Osteoblast (primary cell): ENCODE measurements at regions not wholly inside any gene's neighbourhood (a gene's known extent, or its start where the extent isn't known, plus 50 kb on each side); places are given as distances from the start of the nearest gene placed in this dataset.

Source experiments
- DNase-seq: peaks from one replicate; pipeline ENCODE4 v3.0.0; 2011; ENCODE audit warnings: low spot score, mixed read lengths; ENCODE audit not compliant: insufficient read length; ENCODE audit errors: missing footprints
- H2AFZ ChIP-seq: 2 replicates; pipeline ENCODE4 v1.6.0; 2011; ENCODE audit warnings: mild to moderate bottlenecking, low read length
- H3K27ac ChIP-seq: 2 replicates; pipeline ENCODE4 v1.5.1; 2011; ENCODE audit warnings: mild to moderate bottlenecking, low read depth, low read length, moderate library complexity
- H3K27me3 ChIP-seq: 2 replicates; pipeline ENCODE4 v1.6.0; 2012; ENCODE audit warnings: mild to moderate bottlenecking, control low read depth, inconsistent platforms, low read length, moderate library complexity; ENCODE audit not compliant: insufficient read depth
- H3K36me3 ChIP-seq: 2 replicates; pipeline ENCODE4 v1.5.1; 2011; ENCODE audit warnings: mild to moderate bottlenecking, low read length, control low read depth, moderate library complexity; ENCODE audit not compliant: insufficient read depth
- H3K4me1 ChIP-seq: 2 replicates; pipeline ENCODE4 v1.5.1; 2011; ENCODE audit warnings: mild to moderate bottlenecking, low read length, control low read depth, moderate library complexity; ENCODE audit not compliant: insufficient read depth
- H3K4me2 ChIP-seq: 2 replicates; pipeline ENCODE4 v1.6.0; 2011; ENCODE audit warnings: mild to moderate bottlenecking, low read length; ENCODE audit not compliant: insufficient read depth
- H3K4me3 ChIP-seq: fragments of 200-600 bp; sonication (generic); 3 replicates; pipeline ENCODE4 v1.5.1; 2012; ENCODE audit warnings: mild to moderate bottlenecking, low read length, inconsistent platforms; ENCODE audit not compliant: insufficient read depth
- H3K79me2 ChIP-seq: 2 replicates; pipeline ENCODE4 v1.6.0; 2012; ENCODE audit warnings: mild to moderate bottlenecking, low read length, control low read depth, inconsistent platforms; ENCODE audit not compliant: insufficient read depth
- H3K9me3 ChIP-seq: 2 replicates; pipeline ENCODE4 v1.5.1; 2011; ENCODE audit warnings: low read depth, low read length, control low read depth
- H4K20me1 ChIP-seq: 2 replicates; pipeline ENCODE4 v1.6.0; 2012; ENCODE audit warnings: mild to moderate bottlenecking, low read length, control low read depth; ENCODE audit not compliant: insufficient read depth
- TF ChIP-seq, protein P1 (sequence below): IDR thresholded peaks from 2 replicates; pipeline ENCODE4 v1.5.1; 2011; ENCODE audit warnings: mild to moderate bottlenecking, low read depth, low read length, moderate library complexity; ENCODE audit errors: extremely low read depth

DNA sequence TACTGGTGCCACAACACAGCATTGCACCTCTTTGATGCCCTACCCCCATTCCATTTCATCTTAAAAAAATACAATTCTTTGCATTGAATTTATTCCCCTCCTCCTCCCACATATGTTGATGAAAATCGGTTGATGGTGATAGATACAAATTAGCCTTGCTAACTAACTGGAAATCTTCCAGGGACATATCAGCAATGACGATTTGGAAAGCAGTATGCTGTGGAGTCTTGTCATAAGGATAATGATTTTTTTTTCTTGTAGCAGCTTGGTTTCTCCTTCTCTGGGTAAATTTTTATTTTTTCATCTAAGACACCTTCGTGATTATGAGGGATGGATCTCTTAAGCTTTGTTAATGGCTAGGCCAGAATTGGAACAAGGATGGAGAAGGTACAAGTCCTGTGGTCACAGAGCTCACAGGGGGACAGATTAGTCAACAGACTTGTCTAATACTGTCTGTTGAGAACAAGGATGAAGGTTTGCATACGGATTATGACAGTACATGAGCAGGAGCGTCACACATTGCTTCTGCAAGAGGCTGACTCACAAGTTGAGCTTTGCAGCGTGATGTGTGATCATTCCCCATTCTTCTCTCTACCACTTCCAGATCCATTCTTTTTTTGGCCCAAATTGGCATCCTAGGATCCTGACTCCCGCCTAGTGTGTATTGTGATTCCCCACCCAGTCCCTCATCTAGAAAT lies 233.1 kb upstream of the FERMT1 start:
- H4K20me1 ChIP-seq, result no peaks in the 10 kb centered on the region
- no peaks in the 10 kb centered on the region for H3K4me1 ChIP-seq
- peaks cover 2% of the 10 kb centered on the region for H3K9me3 ChIP-seq
- H3K79me2 ChIP-seq, result no peaks in the 10 kb centered on the region
- H3K27ac ChIP-seq, result no peak overlapping the region
- H2AFZ ChIP-seq, result no peak overlapping the region
- H3K4me3 ChIP-seq, result no peak overlapping the region
- no peaks in the 10 kb centered on the region for H3K27me3 ChIP-seq
- TF ChIP-seq, protein P1, sequence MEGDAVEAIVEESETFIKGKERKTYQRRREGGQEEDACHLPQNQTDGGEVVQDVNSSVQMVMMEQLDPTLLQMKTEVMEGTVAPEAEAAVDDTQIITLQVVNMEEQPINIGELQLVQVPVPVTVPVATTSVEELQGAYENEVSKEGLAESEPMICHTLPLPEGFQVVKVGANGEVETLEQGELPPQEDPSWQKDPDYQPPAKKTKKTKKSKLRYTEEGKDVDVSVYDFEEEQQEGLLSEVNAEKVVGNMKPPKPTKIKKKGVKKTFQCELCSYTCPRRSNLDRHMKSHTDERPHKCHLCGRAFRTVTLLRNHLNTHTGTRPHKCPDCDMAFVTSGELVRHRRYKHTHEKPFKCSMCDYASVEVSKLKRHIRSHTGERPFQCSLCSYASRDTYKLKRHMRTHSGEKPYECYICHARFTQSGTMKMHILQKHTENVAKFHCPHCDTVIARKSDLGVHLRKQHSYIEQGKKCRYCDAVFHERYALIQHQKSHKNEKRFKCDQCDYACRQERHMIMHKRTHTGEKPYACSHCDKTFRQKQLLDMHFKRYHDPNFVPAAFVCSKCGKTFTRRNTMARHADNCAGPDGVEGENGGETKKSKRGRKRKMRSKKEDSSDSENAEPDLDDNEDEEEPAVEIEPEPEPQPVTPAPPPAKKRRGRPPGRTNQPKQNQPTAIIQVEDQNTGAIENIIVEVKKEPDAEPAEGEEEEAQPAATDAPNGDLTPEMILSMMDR, result no peak
- H3K4me2 ChIP-seq, result no peak overlapping the region
- DNase-seq, result no peak
- H3K36me3 ChIP-seq, result no peaks in the 10 kb centered on the region

DNA sequence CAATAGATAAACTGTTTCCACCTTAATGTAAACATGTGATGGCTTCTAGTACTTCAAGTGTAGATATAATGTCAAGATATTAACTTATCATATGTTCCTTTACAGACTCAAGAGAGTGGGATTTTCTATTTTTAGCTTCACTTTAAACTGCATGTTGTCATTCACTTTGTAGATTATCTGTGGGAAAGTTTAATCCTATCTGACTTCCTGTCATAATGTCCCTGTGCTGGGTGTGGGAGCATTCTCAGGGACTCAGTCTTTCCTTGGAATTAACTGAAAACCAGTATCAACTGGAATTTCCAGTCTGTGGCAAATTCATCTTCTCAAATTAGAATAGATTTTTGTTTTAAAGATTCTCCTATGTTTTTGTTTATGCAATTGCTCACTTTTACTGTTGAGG lies 226.1 kb upstream of the FERMT1 start:
- no peak for DNase-seq
- no peak overlapping the region for H3K4me3 ChIP-seq

DNA sequence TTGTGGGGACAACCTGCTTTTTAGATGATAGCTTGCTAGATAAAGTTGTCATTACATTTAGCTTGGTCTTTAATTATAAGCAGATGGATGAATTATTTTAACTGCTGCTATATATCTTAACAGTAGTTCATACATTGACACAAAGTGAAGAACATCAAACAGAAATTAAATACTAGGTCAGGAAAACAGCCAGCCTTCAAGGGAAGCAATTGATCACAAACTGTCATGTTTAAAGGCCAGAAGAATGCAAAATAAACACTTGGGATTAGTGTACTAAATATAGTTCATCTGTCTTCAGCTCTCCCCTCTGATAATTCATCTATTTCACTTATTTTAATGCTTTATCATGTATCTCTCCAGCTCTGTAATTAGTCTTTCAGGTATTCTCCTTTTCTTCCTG lies 225.1 kb upstream of the FERMT1 start:
- DNase-seq, result no peak
- Histone ChIP-seq H3K4me3 (no peak overlapping the region), H3K79me2 (no peaks in the 10 kb centered on the region), H3K4me2 (no peak overlapping the region), H3K9me3 (no peaks in the 10 kb centered on the region), H3K27ac (no peak overlapping the region), H4K20me1 (no peaks in the 10 kb centered on the region), H3K27me3 (no peaks in the 10 kb centered on the region), H3K4me1 (no peaks in the 10 kb centered on the region), H3K36me3 (no peaks in the 10 kb centered on the region), H2AFZ (no peak overlapping the region)
- TF ChIP-seq, protein P1, result no peak

More for the DNA sequence above, 226.1 kb upstream of the FERMT1 start:
- Histone ChIP-seq H2AFZ (no peak overlapping the region), H3K27me3 (no peaks in the 10 kb centered on the region), H4K20me1 (no peaks in the 10 kb centered on the region), H3K9me3 (no peaks in the 10 kb centered on the region), H3K4me1 (no peaks in the 10 kb centered on the region), H3K36me3 (no peaks in the 10 kb centered on the region), H3K79me2 (no peaks in the 10 kb centered on the region), H3K27ac (no peak overlapping the region), H3K4me2 (no peak overlapping the region)
- TF ChIP-seq, protein P1, result no peak

DNA sequence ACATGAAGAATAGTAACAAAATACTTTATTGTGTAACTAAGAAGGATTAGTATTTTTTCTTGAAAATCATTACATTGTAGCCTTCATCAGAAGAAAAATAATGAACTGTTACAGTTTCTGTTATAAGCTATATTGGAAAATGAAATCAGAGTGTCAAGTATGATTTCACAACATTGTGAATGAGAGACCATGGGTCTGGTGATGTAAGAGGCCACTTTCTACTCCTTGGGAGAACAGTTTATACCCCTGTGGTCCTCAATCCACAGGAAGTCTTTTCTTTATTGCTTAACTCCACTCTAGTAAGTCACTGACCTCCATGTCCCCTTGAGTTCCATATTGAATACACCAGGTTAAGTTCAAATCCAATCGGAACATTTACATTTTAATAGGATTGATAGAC lies 218.7 kb upstream of the FERMT1 start:
- TF ChIP-seq, protein P1, result no peak
- no peak for DNase-seq
- H3K36me3 ChIP-seq, result no peaks in the 10 kb centered on the region

More for the DNA sequence above, 218.7 kb upstream of the FERMT1 start:
- H3K4me3 ChIP-seq, result no peak overlapping the region
- H4K20me1 ChIP-seq, result no peaks in the 10 kb centered on the region
- H3K4me1 ChIP-seq, result no peaks in the 10 kb centered on the region
- H3K4me2 ChIP-seq, result no peak overlapping the region
- no peak overlapping the region for H3K27ac ChIP-seq
- H3K27me3 ChIP-seq, result no peaks in the 10 kb centered on the region
- H3K79me2 ChIP-seq, result no peaks in the 10 kb centered on the region
- H3K9me3 ChIP-seq, result no peaks in the 10 kb centered on the region
- H2AFZ ChIP-seq, result no peak overlapping the region
